RWPE2 (cell line): ENCODE measurements at regions not wholly inside any gene's neighbourhood (a gene's known extent, or its start where the extent isn't known, plus 50 kb on each side); places are given as distances from the start of the nearest gene placed in this dataset.

Source experiments
- ATAC-seq: fragments of 200-7000 bp; cut with Tn5 transposase; 3 replicates; pipeline ENCODE4 v1.9.1; 2021; ENCODE audit warnings: low read depth
- DNase-seq: peaks from one replicate; pipeline ENCODE4 v3.0.0-alpha.2; 2020; ENCODE audit warnings: low spot score
- H3K27ac ChIP-seq: fragments of 450-650 bp; 2 replicates; pipeline ENCODE4 v1.5.1; 2017; ENCODE audit warnings: mild to moderate bottlenecking; ENCODE audit not compliant: poor library complexity, severe bottlenecking
- H3K27me3 ChIP-seq: fragments of 250-450 bp; sonication (Bioruptor Pico); 2 replicates; pipeline ENCODE4 v1.5.1; 2021; ENCODE audit warnings: mild to moderate bottlenecking, moderate library complexity; ENCODE audit not compliant: insufficient read depth, poor library complexity, severe bottlenecking
- H3K36me3 ChIP-seq: fragments of 250-450 bp; sonication (Bioruptor Pico); 2 replicates; pipeline ENCODE4 v1.5.1; 2020; ENCODE audit warnings: low read depth, mild to moderate bottlenecking, moderate library complexity
- H3K4me1 ChIP-seq: fragments of 250-450 bp; sonication (Bioruptor Pico); 2 replicates; pipeline ENCODE4 v1.5.1; 2021; ENCODE audit warnings: mild to moderate bottlenecking, moderate library complexity; ENCODE audit not compliant: insufficient read depth, poor library complexity, severe bottlenecking
- H3K4me3 ChIP-seq: fragments of 250-450 bp; sonication (Bioruptor Pico); 2 replicates; pipeline ENCODE4 v1.5.1; 2021; ENCODE audit warnings: mild to moderate bottlenecking, moderate library complexity; ENCODE audit not compliant: severe bottlenecking
- H3K9me3 ChIP-seq: fragments of 250-450 bp; sonication (Bioruptor Pico); 2 replicates; pipeline ENCODE4 v1.5.1; 2021; ENCODE audit warnings: mild to moderate bottlenecking, moderate library complexity; ENCODE audit not compliant: severe bottlenecking
- CTCF ChIP-seq: fragments of 450-650 bp; IDR thresholded peaks from one replicate; pipeline ENCODE4 v1.5.1; 2017; ENCODE audit warnings: mild to moderate bottlenecking, moderate library complexity; ENCODE audit not compliant: poor library complexity, severe bottlenecking

- Histone ChIP-seq H3K36me3 (no peaks in the 10 kb centered on the region), H3K27me3 (peaks cover 22% of the 10 kb centered on the region), H3K4me3 (no peak overlapping the region), H3K9me3 (no peaks in the 10 kb centered on the region), H3K27ac (no peak overlapping the region), H3K4me1 (peaks cover 3% of the 10 kb centered on the region)
- TF ChIP-seq CTCF, result no peak
- DNase-seq, result no peak
- ATAC-seq, result no peak
Observed at GRCh38 chr5:89724379-89725095, 685.0 kb downstream of the CETN3 start.

- H3K36me3 ChIP-seq, result no peaks in the 10 kb centered on the region
- TF ChIP-seq CTCF, result no peak
- DNase-seq (no peak), ATAC-seq (no peak)
- H3K27ac ChIP-seq, result no peak overlapping the region
- peaks cover 23% of the 10 kb centered on the region for H3K27me3 ChIP-seq
- no peaks in the 10 kb centered on the region for H3K9me3 ChIP-seq
- no peak overlapping the region for H3K4me3 ChIP-seq
- peaks cover 3% of the 10 kb centered on the region for H3K4me1 ChIP-seq
Observed at GRCh38 chr5:89723907-89724306, 685.6 kb downstream of the CETN3 start.

GRCh38 chr5:89722538-89722937 is 687.0 kb downstream of the CETN3 start:
- Histone ChIP-seq H3K36me3 (no peaks in the 10 kb centered on the region), H3K27ac (no peak overlapping the region), H3K27me3 (peaks cover 12% of the 10 kb centered on the region), H3K4me3 (no peak overlapping the region), H3K9me3 (no peaks in the 10 kb centered on the region), H3K4me1 (peaks cover 3% of the 10 kb centered on the region)
- ATAC-seq (no peak), DNase-seq (no peak)
- TF ChIP-seq CTCF, result no peak

GRCh38 chr5:89721931-89722330 is 687.6 kb downstream of the CETN3 start:
- Histone ChIP-seq H3K4me1 (peaks cover 3% of the 10 kb centered on the region), H3K27me3 (peaks cover 12% of the 10 kb centered on the region), H3K4me3 (no peak overlapping the region), H3K9me3 (no peaks in the 10 kb centered on the region), H3K27ac (no peak overlapping the region), H3K36me3 (no peaks in the 10 kb centered on the region)
- ATAC-seq, result no peak
- TF ChIP-seq CTCF, result no peak
- DNase-seq, result no peak

GRCh38 chr5:89721353-89721752 is 688.2 kb downstream of the CETN3 start:
- Histone ChIP-seq H3K27ac (no peak overlapping the region), H3K4me3 (no peak overlapping the region), H3K4me1 (peaks cover 3% of the 10 kb centered on the region), H3K9me3 (no peaks in the 10 kb centered on the region), H3K27me3 (peaks cover 10% of the 10 kb centered on the region), H3K36me3 (no peaks in the 10 kb centered on the region)
- DNase-seq (no peak), ATAC-seq (no peak)
- no peak for TF ChIP-seq CTCF
